Heart left ventricle (tissue), 16 donors: ENCODE measurements at regions not wholly inside any gene's neighbourhood (a gene's known extent, or its start where the extent isn't known, plus 50 kb on each side); places are given as distances from the start of the nearest gene placed in this dataset.

Experiments used
- ATAC-seq, 4 donors: fragments of 200-7000 bp; cut with Tn5 transposase; one replicate each; pipeline ENCODE4 v1.9.1; 2020 to 2022; ENCODE audit warnings: moderate library complexity in 4 of 4, mild to moderate bottlenecking in 3 of 4, moderate number of reproducible peaks in 1 of 4
- DNase-seq, 5 donors: peaks; one replicate each; pipeline ENCODE4 v3.0.0-alpha.2; 2020
- H3K27ac ChIP-seq, 12 donors: fragments of 200-600 bp; sonication (generic) in 4 of 12; one replicate each; pipeline versions ENCODE4 v1.5.0 to v1.8.0; 2016 to 2022; ENCODE audit warnings: mild to moderate bottlenecking in 2 of 12
- H3K27me3 ChIP-seq, 9 donors: fragments of 200-600 bp; sonication (generic) in 2 of 9; one replicate each; pipeline versions ENCODE4 v1.5.1 to v1.8.0; 2016 to 2022; ENCODE audit warnings: mild to moderate bottlenecking in 3 of 9
- H3K36me3 ChIP-seq, 9 donors: fragments of 200-600 bp; sonication (generic) in 2 of 9; one replicate each; pipeline versions ENCODE4 v1.5.0 to v1.8.0; 2018 to 2022; ENCODE audit warnings: mild to moderate bottlenecking in 2 of 9
- H3K4me1 ChIP-seq, 12 donors: fragments of 200-600 bp; sonication (generic) in 4 of 12; one replicate each; pipeline versions ENCODE4 v1.5.0 to v1.8.0; 2016 to 2022; ENCODE audit warnings: mild to moderate bottlenecking in 3 of 12
- H3K4me3 ChIP-seq, 12 donors: fragments of 200-600 bp; sonication (generic) in 4 of 12; one replicate each; pipeline versions ENCODE4 v1.5.0 to v1.8.0; 2017 to 2022; ENCODE audit warnings: mild to moderate bottlenecking in 9 of 12, moderate library complexity in 4 of 12
- H3K9me3 ChIP-seq, 12 donors: fragments of 200-600 bp; sonication (generic) in 4 of 12; one replicate each; pipeline versions ENCODE4 v1.5.0 to v1.8.0; 2016 to 2022; ENCODE audit warnings: mild to moderate bottlenecking in 1 of 12
- CTCF ChIP-seq, 12 donors: fragments of 200-600 bp; sonication (generic) in 4 of 12; IDR thresholded peaks; one replicate each; pipeline versions ENCODE4 v1.5.0 to v1.8.0; 2018 to 2022; ENCODE audit warnings: antibody characterized with exemption in 12 of 12, mild to moderate bottlenecking in 5 of 12
- POLR2A ChIP-seq, 2 donors: fragments of 450-650 bp; IDR thresholded peaks; one replicate each; pipeline ENCODE4 v1.6.1; 2017; ENCODE audit warnings: antibody characterized with exemption in 2 of 2, mild to moderate bottlenecking in 2 of 2, moderate library complexity in 2 of 2
- WGBS, 4 donors: extraction: QIAGEN DNeasy Blood & Tissue Kit in 2 of 4; methylation state at CpG; one replicate each; pipeline versions ENCODE4 v1.1.5 to v1.1.7; 2013 to 2018; 5-methylcytosine and 5-hydroxymethylcytosine counted together
- intact Hi-C, 10 donors: fragments of 100-400 bp; cut with DNase I; formaldehyde crosslinking; loops; one replicate each; pipeline versions ENCODE4 v1.11.1 to v1.14.2; 2022
- donor health status: ischemic (EF 13 %, LVEDD 7.1; RV severe dilation, severe dysfunction).
- donor health status: healthy with polysubstance abuse.
- donor health status: DM: no; HTN: yes; CAD: no.
- donor health status: DM: no; HTN: no; CAD: no.
- donor health status: ischemic (EF 25% LVEDD 6.9; RV normal size, moderate dysfunction).
- donor health status: ischemic (EF 25% LVEDD 5.7; RV mildly dilated, moderate dysfunction).
- donor health status: healthy.
- donor health status: DM: yes; HTN: yes; CAD: no.
- donor health status: ischemic (EF 35%, LVEDD 5.7; RV mildly dilated, moderate dysfunction).
- donor health status: nonischemic (EF 11% LVEDD 7.7; RV severe dilation, severe dysfunction).
- donor health status: DM: yes; HTN: yes; CAD: no.
- donor health status: PGD.
- donor health status: ischemic (EF 29% LVEDD 5.4; RV normal size, mild dysfunction).
- donor health status: nonischemic (EF 23%, LVEDD 6.1; RV moderate dilation, normal function).

- Histone ChIP-seq H3K36me3 (no peaks in the 10 kb centered on the region), H3K9me3 (no peaks in the 10 kb centered on the region), H3K4me3 (no peak overlapping the region), H3K4me1 (no peaks in the 10 kb centered on the region), H3K27ac (no peak overlapping the region), H3K27me3 (no peaks in the 10 kb centered on the region)
- no peak for DNase-seq
- no peak for ATAC-seq
- intact Hi-C loops, result no loop called here
- TF ChIP-seq POLR2A (IDR thresholded peaks at IDR 0.05) (no peak), CTCF (IDR thresholded peaks at IDR 0.05) (no peak)
- 69 to 88% (median 77%) methylated on average over 2 of the region's 2 CpGs for WGBS, 4 donors
Observed at GRCh38 chr5:152070591-152070990, 145.9 kb upstream of the GLRA1 start.

GRCh38 chr5:152066784-152067183 is 142.1 kb upstream of the GLRA1 start:
- H3K9me3 ChIP-seq, result no peaks in the 10 kb centered on the region
- H3K27ac ChIP-seq, result no peak overlapping the region
- intact Hi-C loops, result no loop called here
- H3K4me3 ChIP-seq, result no peak overlapping the region
- ATAC-seq (no peak), DNase-seq (no peak)
- no peaks in the 10 kb centered on the region for H3K36me3 ChIP-seq
- H3K4me1 ChIP-seq, result no peaks in the 10 kb centered on the region
- no peaks in the 10 kb centered on the region for H3K27me3 ChIP-seq
- 60 to 72% (median 67%) methylated on average over 3 of the region's 3 CpGs for WGBS, 4 donors
- TF ChIP-seq POLR2A (IDR thresholded peaks at IDR 0.05) (no peak), CTCF (IDR thresholded peaks at IDR 0.05) (no peak)

GRCh38 chr5:152063004-152063403 is 138.4 kb upstream of the GLRA1 start:
- no peak for TF ChIP-seq CTCF (IDR thresholded peaks at IDR 0.05)
- no peak for TF ChIP-seq POLR2A (IDR thresholded peaks at IDR 0.05)
- H3K36me3 ChIP-seq, result no peaks in the 10 kb centered on the region
- H3K9me3 ChIP-seq, result no peaks in the 10 kb centered on the region
- H3K4me1 ChIP-seq, result peaks cover 0 to 3% (median 0%) of the 10 kb centered on the region in 12 donors
- no peak for DNase-seq
- ATAC-seq, result no peak
- H3K27me3 ChIP-seq, result no peaks in the 10 kb centered on the region
- intact Hi-C loops, result no loop called here
- 83 to 95% (median 91%) methylated on average over 1 of the region's 1 CpG for WGBS, 4 donors
- H3K27ac ChIP-seq, result no peak overlapping the region
- H3K4me3 ChIP-seq, result no peak overlapping the region

- TF ChIP-seq CTCF (IDR thresholded peaks at IDR 0.05), result no peak
- no peak for TF ChIP-seq POLR2A (IDR thresholded peaks at IDR 0.05)
- intact Hi-C loops, result no loop called here
- 54 to 87% (median 70%) methylated on average over 2 of the region's 2 CpGs for WGBS, 4 donors
- H3K27me3 ChIP-seq, result no peaks in the 10 kb centered on the region
- no peaks in the 10 kb centered on the region for H3K9me3 ChIP-seq
- no peak overlapping the region for H3K27ac ChIP-seq
- no peak for ATAC-seq
- no peaks in the 10 kb centered on the region for H3K36me3 ChIP-seq
- DNase-seq, result no peak
- no peak overlapping the region for H3K4me3 ChIP-seq
- H3K4me1 ChIP-seq, result peaks cover 0 to 5% (median 0%) of the 10 kb centered on the region in 12 donors
Observed at GRCh38 chr5:152061095-152061494, 136.4 kb upstream of the GLRA1 start.
